ENCODE measurements at regions not wholly inside any gene's neighbourhood (a gene's known extent, or its start where the extent isn't known, plus 50 kb on each side); places are given as distances from the start of the nearest gene placed in this dataset.

DNA sequence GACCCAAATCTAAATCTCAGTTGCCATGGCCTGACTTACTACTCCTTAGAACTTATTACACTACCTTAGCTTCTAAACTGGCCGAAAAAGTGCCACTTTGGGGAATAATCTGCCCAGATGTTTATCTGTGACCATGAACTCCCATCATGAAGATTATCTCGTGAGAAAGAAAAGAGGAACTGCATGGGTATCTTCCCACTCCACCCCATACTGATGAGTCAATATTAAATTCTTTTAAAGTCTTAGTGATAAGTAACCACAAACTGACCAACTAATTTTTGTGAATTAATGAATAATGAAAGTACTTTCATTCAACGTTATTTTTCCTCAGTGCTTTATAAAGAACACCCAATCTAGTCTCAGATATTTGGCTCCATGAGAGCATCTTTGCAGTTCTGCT, 493.5 kb downstream of the EBF1 start:
- Histone ChIP-seq H3K4me3 (ENCODE audit: extremely low read depth, insufficient read depth, low read length, poor library complexity, severe bottlenecking) (no peak overlapping the region), H3K4me1 (ENCODE audit: control insufficient read depth, insufficient read depth, low read length, poor library complexity, severe bottlenecking) (peaks cover 3% of the 10 kb centered on the region), H3K27ac (ENCODE audit: low read depth, low read length, severe bottlenecking) (no peak overlapping the region), H3K36me3 (ENCODE audit: control insufficient read depth, insufficient read depth, low read length) (no peaks in the 10 kb centered on the region), H3K9me3 (ENCODE audit: control insufficient read depth, low read length) (no peaks in the 10 kb centered on the region)
- 94 to 100% methylated on average over 1 to 2 of the region's 3 CpGs for WGBS, 2 experiments (ENCODE audit: insufficient coverage in 2 of 2)

GRCh38 chr5:158602981-158603380, 496.7 kb downstream of the EBF1 start:
- Histone ChIP-seq H3K27ac (ENCODE audit: low read depth, low read length, severe bottlenecking) (no peak overlapping the region), H3K4me3 (ENCODE audit: extremely low read depth, insufficient read depth, low read length, poor library complexity, severe bottlenecking) (no peak overlapping the region), H3K36me3 (ENCODE audit: control insufficient read depth, insufficient read depth, low read length) (no peaks in the 10 kb centered on the region), H3K4me1 (ENCODE audit: control insufficient read depth, insufficient read depth, low read length, poor library complexity, severe bottlenecking) (peaks cover 5% of the 10 kb centered on the region), H3K9me3 (ENCODE audit: control insufficient read depth, low read length) (no peaks in the 10 kb centered on the region)
- 94 to 100% methylated on average over 2 to 3 of the region's 4 CpGs for WGBS, 2 experiments (ENCODE audit: insufficient coverage in 2 of 2)

DNA sequence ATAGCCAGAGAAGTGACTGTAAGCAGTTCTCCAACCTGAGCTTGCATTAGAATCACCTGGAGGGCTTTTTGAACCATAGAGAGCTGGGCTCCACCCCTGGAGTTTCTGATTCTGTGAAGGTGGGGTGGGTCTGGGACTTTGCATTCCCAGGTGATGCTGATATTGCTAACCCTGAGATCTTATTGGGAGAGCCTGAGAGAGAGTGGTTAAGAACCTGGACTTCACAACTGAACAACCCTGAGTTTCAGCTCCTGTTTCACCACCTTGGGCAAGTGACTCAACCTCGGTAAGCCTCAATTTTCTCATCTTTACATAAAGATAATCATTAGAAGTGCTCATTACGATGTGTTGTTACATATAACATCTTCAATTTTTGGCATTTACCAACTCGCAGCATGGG, 498.6 kb downstream of the EBF1 start:
- WGBS, 2 experiments (ENCODE audit: insufficient coverage in 2 of 2), result 100% methylated on average over 1 of the region's 3 CpGs; no CpG with 5 or more reads in 1 of the 2 experiments
- Histone ChIP-seq H3K27ac (ENCODE audit: low read depth, low read length, severe bottlenecking) (no peak overlapping the region), H3K9me3 (ENCODE audit: control insufficient read depth, low read length) (no peaks in the 10 kb centered on the region), H3K36me3 (ENCODE audit: control insufficient read depth, insufficient read depth, low read length) (no peaks in the 10 kb centered on the region), H3K4me1 (ENCODE audit: control insufficient read depth, insufficient read depth, low read length, poor library complexity, severe bottlenecking) (peaks cover 3% of the 10 kb centered on the region), H3K4me3 (ENCODE audit: extremely low read depth, insufficient read depth, low read length, poor library complexity, severe bottlenecking) (no peak overlapping the region)

DNA sequence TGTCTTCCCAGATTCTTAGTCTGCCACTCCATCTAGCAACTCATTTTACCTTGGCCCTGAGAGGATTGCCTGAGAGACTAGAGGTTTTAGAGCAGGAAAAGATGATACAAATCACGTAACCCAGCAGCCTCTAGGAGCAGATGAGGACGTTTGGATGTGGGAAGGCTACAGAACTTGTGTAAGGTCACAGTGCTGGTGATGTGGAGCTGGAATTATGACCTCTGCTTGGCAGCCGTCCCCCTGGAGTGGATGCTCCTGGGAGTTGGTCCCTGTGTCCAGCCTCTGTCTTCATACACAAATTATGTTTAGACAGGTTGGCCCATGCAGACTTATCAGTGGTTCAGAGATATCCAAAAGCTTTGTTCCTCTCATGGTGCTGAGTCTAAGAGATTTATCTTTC, 499.0 kb downstream of the EBF1 start:
- 78 to 100% methylated on average over 1 to 2 of the region's 3 CpGs for WGBS, 2 experiments (ENCODE audit: insufficient coverage in 2 of 2)
- Histone ChIP-seq H3K27ac (ENCODE audit: low read depth, low read length, severe bottlenecking) (no peak overlapping the region), H3K36me3 (ENCODE audit: control insufficient read depth, insufficient read depth, low read length) (no peaks in the 10 kb centered on the region), H3K4me3 (ENCODE audit: extremely low read depth, insufficient read depth, low read length, poor library complexity, severe bottlenecking) (no peak overlapping the region), H3K4me1 (ENCODE audit: control insufficient read depth, insufficient read depth, low read length, poor library complexity, severe bottlenecking) (peaks cover 3% of the 10 kb centered on the region), H3K9me3 (ENCODE audit: control insufficient read depth, low read length) (no peaks in the 10 kb centered on the region)

- peaks cover 3% of the 10 kb centered on the region for H3K4me1 ChIP-seq (ENCODE audit: control insufficient read depth, insufficient read depth, low read length, poor library complexity, severe bottlenecking)
- WGBS, 2 experiments (ENCODE audit: insufficient coverage in 2 of 2), result 75 to 80% methylated on average over 1 of the region's 2 CpGs
- H3K36me3 ChIP-seq (ENCODE audit: control insufficient read depth, insufficient read depth, low read length), result no peaks in the 10 kb centered on the region
- no peaks in the 10 kb centered on the region for H3K9me3 ChIP-seq (ENCODE audit: control insufficient read depth, low read length)
- H3K4me3 ChIP-seq (ENCODE audit: extremely low read depth, insufficient read depth, low read length, poor library complexity, severe bottlenecking), result no peak overlapping the region
- H3K27ac ChIP-seq (ENCODE audit: low read depth, low read length, severe bottlenecking), result no peak overlapping the region
Observed at GRCh38 chr5:158599157-158599556, 500.6 kb downstream of the EBF1 start.

DNA sequence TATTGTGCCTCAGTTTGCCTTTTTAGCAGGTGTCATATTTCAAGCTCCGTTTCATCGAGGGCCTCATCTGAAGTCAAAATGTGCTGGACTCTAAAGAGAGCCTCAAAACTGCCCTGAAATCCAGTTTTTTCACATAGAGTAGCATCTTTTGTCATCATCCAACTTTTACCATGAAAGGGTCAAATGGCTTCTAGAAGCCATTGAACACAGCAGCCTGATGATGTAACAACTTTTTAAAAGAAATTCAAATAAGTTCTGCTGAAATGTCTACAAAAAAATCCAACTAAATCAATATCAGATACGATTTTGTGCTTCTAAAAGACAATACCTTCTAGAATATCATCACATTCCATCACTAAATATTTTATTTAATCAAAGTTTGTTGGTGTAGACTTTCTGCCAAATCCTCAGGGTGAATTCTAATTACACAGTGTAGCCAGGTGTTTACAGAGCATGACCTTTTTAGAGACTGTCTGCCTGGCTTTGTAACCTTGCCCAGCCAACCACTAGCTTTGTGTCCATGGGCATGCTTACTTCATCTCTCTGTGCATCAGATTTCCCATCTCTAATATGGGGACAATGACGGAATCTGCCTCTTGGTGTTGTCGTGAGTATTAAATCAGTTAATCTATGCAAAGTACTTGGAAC, 505.0 kb downstream of the EBF1 start:
- H3K9me3 ChIP-seq (ENCODE audit: control insufficient read depth, low read length), result no peaks in the 10 kb centered on the region
- H3K4me3 ChIP-seq (ENCODE audit: extremely low read depth, insufficient read depth, low read length, poor library complexity, severe bottlenecking), result no peak overlapping the region
- peaks cover 9% of the 10 kb centered on the region for H3K4me1 ChIP-seq (ENCODE audit: control insufficient read depth, insufficient read depth, low read length, poor library complexity, severe bottlenecking)
- H3K36me3 ChIP-seq (ENCODE audit: control insufficient read depth, insufficient read depth, low read length), result no peaks in the 10 kb centered on the region
- no peak overlapping the region for H3K27ac ChIP-seq (ENCODE audit: low read depth, low read length, severe bottlenecking)
- 88% methylated on average over 4 of the region's 5 CpGs for WGBS, 2 experiments (ENCODE audit: insufficient coverage in 2 of 2)

GRCh38 chr5:158593925-158594324, 505.8 kb downstream of the EBF1 start:
- WGBS, 2 experiments (ENCODE audit: insufficient coverage in 2 of 2), result no CpG with 5 or more reads among the region's 1 CpG
- Histone ChIP-seq H3K36me3 (ENCODE audit: control insufficient read depth, insufficient read depth, low read length) (no peaks in the 10 kb centered on the region), H3K9me3 (ENCODE audit: control insufficient read depth, low read length) (no peaks in the 10 kb centered on the region), H3K4me3 (ENCODE audit: extremely low read depth, insufficient read depth, low read length, poor library complexity, severe bottlenecking) (no peak overlapping the region), H3K27ac (ENCODE audit: low read depth, low read length, severe bottlenecking) (no peak overlapping the region), H3K4me1 (ENCODE audit: control insufficient read depth, insufficient read depth, low read length, poor library complexity, severe bottlenecking) (peaks cover 6% of the 10 kb centered on the region)

DNA sequence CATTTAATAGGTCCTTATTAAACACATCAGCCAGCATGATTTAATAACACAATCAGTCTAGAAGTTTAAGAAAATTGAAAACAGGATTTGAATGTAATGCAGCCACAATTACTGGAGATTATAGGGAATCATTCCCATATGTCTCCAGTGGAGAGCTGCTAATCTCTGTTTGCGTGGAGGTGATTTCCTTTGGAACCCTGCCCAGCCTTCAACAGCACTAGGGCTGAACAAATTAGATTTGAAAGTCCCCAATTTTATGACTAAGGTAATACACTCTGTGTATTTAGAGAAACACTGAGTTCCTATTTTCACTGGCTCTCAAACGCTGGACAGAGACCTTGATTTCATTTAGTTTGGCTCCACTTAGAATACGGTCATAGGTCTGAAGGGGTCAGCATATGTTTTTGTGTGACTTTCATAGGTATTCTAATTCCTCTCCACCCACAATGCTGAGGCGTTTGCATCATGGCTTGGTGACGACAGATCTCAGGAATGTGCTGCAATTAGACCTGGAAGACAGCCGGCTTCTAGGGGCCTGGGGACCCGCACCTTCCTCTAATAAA, 508.3 kb downstream of the EBF1 start:
- peaks cover 6% of the 10 kb centered on the region for H3K4me1 ChIP-seq (ENCODE audit: control insufficient read depth, insufficient read depth, low read length, poor library complexity, severe bottlenecking)
- WGBS, 2 experiments (ENCODE audit: insufficient coverage in 2 of 2), result 3 to 10% methylated on average over 3 to 4 of the region's 7 CpGs
- H3K27ac ChIP-seq (ENCODE audit: low read depth, low read length, severe bottlenecking), result peak overlapping the region; percentile 30
- H3K4me3 ChIP-seq (ENCODE audit: extremely low read depth, insufficient read depth, low read length, poor library complexity, severe bottlenecking), result no peak overlapping the region
- no peaks in the 10 kb centered on the region for H3K36me3 ChIP-seq (ENCODE audit: control insufficient read depth, insufficient read depth, low read length)
- no peaks in the 10 kb centered on the region for H3K9me3 ChIP-seq (ENCODE audit: control insufficient read depth, low read length)

- Histone ChIP-seq H3K4me3 (ENCODE audit: extremely low read depth, insufficient read depth, low read length, poor library complexity, severe bottlenecking) (no peak overlapping the region), H3K4me1 (ENCODE audit: control insufficient read depth, insufficient read depth, low read length, poor library complexity, severe bottlenecking) (peaks cover 6% of the 10 kb centered on the region), H3K27ac (ENCODE audit: low read depth, low read length, severe bottlenecking) (no peak overlapping the region), H3K36me3 (ENCODE audit: control insufficient read depth, insufficient read depth, low read length) (no peaks in the 10 kb centered on the region), H3K9me3 (ENCODE audit: control insufficient read depth, low read length) (no peaks in the 10 kb centered on the region)
- WGBS, 2 experiments (ENCODE audit: insufficient coverage in 2 of 2), result no CpG with 5 or more reads among the region's 2 CpGs
Observed at GRCh38 chr5:158590746-158591300, 508.9 kb downstream of the EBF1 start.

GRCh38 chr5:158589939-158590338, 509.8 kb downstream of the EBF1 start:
- H3K4me3 ChIP-seq (ENCODE audit: extremely low read depth, insufficient read depth, low read length, poor library complexity, severe bottlenecking), result no peak overlapping the region
- H3K4me1 ChIP-seq (ENCODE audit: control insufficient read depth, insufficient read depth, low read length, poor library complexity, severe bottlenecking), result peaks cover 6% of the 10 kb centered on the region
- no peaks in the 10 kb centered on the region for H3K9me3 ChIP-seq (ENCODE audit: control insufficient read depth, low read length)
- 71 to 100% methylated on average over 2 of the region's 3 CpGs for WGBS, 2 experiments (ENCODE audit: insufficient coverage in 2 of 2)
- no peak overlapping the region for H3K27ac ChIP-seq (ENCODE audit: low read depth, low read length, severe bottlenecking)
- no peaks in the 10 kb centered on the region for H3K36me3 ChIP-seq (ENCODE audit: control insufficient read depth, insufficient read depth, low read length)

DNA sequence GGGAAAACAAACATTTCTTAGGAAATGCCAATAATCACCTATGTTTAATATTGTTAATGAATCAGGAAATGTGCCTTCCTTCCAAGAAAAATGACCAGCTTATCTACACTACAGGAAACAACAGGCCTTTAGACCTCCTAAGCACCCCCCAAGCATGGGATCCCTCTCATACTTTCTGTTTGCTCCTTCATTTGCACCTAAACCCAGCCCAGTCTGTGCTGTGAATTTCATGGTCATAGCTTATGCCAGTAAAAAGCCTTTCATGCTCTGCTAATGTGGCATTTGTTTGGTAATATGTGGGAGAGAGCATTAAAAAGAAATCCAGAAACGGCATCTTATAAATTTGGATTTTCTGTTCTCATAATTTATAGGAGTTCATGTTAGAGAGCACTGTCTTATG, 511.1 kb downstream of the EBF1 start:
- no CpG with 5 or more reads among the region's 1 CpG for WGBS, 2 experiments (ENCODE audit: insufficient coverage in 2 of 2)
- H3K4me1 ChIP-seq (ENCODE audit: control insufficient read depth, insufficient read depth, low read length, poor library complexity, severe bottlenecking), result peaks cover 6% of the 10 kb centered on the region
- H3K27ac ChIP-seq (ENCODE audit: low read depth, low read length, severe bottlenecking), result no peak overlapping the region
- H3K4me3 ChIP-seq (ENCODE audit: extremely low read depth, insufficient read depth, low read length, poor library complexity, severe bottlenecking), result no peak overlapping the region
- H3K36me3 ChIP-seq (ENCODE audit: control insufficient read depth, insufficient read depth, low read length), result no peaks in the 10 kb centered on the region
- H3K9me3 ChIP-seq (ENCODE audit: control insufficient read depth, low read length), result no peaks in the 10 kb centered on the region

Data from mesodermal cell (in vitro differentiated cells).